ENCODE measurements at regions not wholly inside any gene's neighbourhood (a gene's known extent, or its start where the extent isn't known, plus 50 kb on each side); places are given as distances from the start of the nearest gene placed in this dataset.

DNA sequence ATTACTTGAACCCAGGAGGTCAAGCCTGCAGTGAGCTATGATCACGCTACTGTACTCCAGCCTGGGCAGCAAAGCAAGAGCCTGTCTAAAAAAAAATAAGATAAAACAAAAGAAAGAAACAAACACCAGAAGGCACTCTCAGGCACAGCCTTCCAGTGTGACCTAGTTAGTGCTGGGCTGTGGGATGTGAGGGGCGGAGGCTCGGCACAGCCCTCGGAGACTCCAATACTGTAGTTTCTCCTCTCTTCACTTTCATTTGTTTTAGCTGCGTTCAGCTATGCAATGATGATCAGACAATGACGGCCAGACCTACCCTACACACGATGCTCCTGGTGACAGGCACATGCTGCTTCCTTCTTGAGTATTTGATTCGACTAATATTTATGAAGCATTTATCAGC lies 127.7 kb downstream of the SOCS6 start:
- peak overlapping the region; percentile 36 to 93 for H3K27ac ChIP-seq
- POLR2A ChIA-PET = no interaction called here
- CTCF ChIA-PET = interaction anchor here (1.3 kb wide), 1 partner anchor 17 kb away, joined by 6 read pairs; no protein-coding TSS in a partner anchor
- H3K9me3 ChIP-seq = no peaks in the 10 kb centered on the region
- DNase-seq (ENCODE audit: low read depth in 1 of 2, low spot score in 1 of 2) (no peak), ATAC-seq (no peak), FAIRE-seq (no peak)
- H3K4me2 ChIP-seq = no peak overlapping the region
- no peak overlapping the region for H3K4me3 ChIP-seq
- H3K4me1 ChIP-seq = peaks cover 63% of the 10 kb centered on the region
- WGBS (ENCODE audit: missing lambda C conversion rate) = 81% methylated on average over 8 of the region's 8 CpGs
- no peak for TF ChIP-seq HOXB5 (CRISPR knock-in tag; IDR thresholded peaks at IDR 0.05)
- TF ChIP-seq JUN (IDR thresholded peaks at IDR 0.05) = no peak
- TF ChIP-seq CHD2 (IDR thresholded peaks at IDR 0.05; ENCODE audit: low read length, partially characterized antibody) = no peak
- no peak for TF ChIP-seq EHMT2 (IDR thresholded peaks at IDR 0.05; ENCODE audit: low read depth)
- TF ChIP-seq POLR2A (IDR thresholded peaks at IDR 0.05; ENCODE audit: low read length) = no peak
- TF ChIP-seq MYC (IDR thresholded peaks at IDR 0.05; ENCODE audit: borderline replicate concordance, low read length) = no peak
- no peak for TF ChIP-seq EHF (CRISPR knock-in tag; IDR thresholded peaks at IDR 0.05)
- TF ChIP-seq TP53 (CRISPR knock-in tag; IDR thresholded peaks at IDR 0.05) = no peak
- no peak for TF ChIP-seq CBX8 (IDR thresholded peaks at IDR 0.05)
- no peak for TF ChIP-seq HOXA7 (CRISPR knock-in tag; IDR thresholded peaks at IDR 0.05)
- TF ChIP-seq FOSL2 (IDR thresholded peaks at IDR 0.05) = no peak
- TF ChIP-seq FOSL2 (CRISPR knock-in tag; IDR thresholded peaks at IDR 0.05) = no peak
- no peak for TF ChIP-seq RNF2 (IDR thresholded peaks at IDR 0.05; ENCODE audit: borderline replicate concordance, low read depth)
- TF ChIP-seq ZSCAN20 (CRISPR knock-in tag; IDR thresholded peaks at IDR 0.05) = no peak
- no peak for TF ChIP-seq ESRRA (IDR thresholded peaks at IDR 0.05; ENCODE audit: borderline replicate concordance, low read length)
- no peak for TF ChIP-seq ZFP36 (IDR thresholded peaks at IDR 0.05; ENCODE audit: borderline replicate concordance, partially characterized antibody)
- TF ChIP-seq HDAC2 (IDR thresholded peaks at IDR 0.05) = no peak
- TF ChIP-seq, protein P1, sequence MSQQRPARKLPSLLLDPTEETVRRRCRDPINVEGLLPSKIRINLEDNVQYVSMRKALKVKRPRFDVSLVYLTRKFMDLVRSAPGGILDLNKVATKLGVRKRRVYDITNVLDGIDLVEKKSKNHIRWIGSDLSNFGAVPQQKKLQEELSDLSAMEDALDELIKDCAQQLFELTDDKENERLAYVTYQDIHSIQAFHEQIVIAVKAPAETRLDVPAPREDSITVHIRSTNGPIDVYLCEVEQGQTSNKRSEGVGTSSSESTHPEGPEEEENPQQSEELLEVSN (IDR thresholded peaks at IDR 0.05; ENCODE audit: borderline replicate concordance, low read depth) = no peak

GRCh38 chr18:70415823-70416488 lies 127.1 kb downstream of the SOCS6 start:
- peak overlapping the region; percentile 36 to 93 for H3K27ac ChIP-seq
- H3K4me1 ChIP-seq = peaks cover 59% of the 10 kb centered on the region
- 75% methylated on average over 13 of the region's 13 CpGs for WGBS (ENCODE audit: missing lambda C conversion rate)
- H3K9me3 ChIP-seq = no peaks in the 10 kb centered on the region
- CTCF ChIA-PET = interaction anchor here (0.6 to 1.3 kb wide), 3 partner anchors 18 to 221 kb away, joined by 3 to 6 read pairs (median 3); no protein-coding TSS in a partner anchor
- POLR2A ChIA-PET = no interaction called here
- no peak overlapping the region for H3K4me3 ChIP-seq
- ATAC-seq (peak in 1 of 2 experiments; percentile 18; a peak in 2 of 6 replicates), DNase-seq (ENCODE audit: low read depth in 1 of 2, low spot score in 1 of 2) (no peak), FAIRE-seq (no peak)
- H3K4me2 ChIP-seq = peak overlapping the region; percentile 11; the same call in 1 of the 3 replicates
- TF ChIP-seq, protein P1 (IDR thresholded peaks at IDR 0.05; ENCODE audit: borderline replicate concordance, low read depth) = no peak
- TF ChIP-seq NFE2L2 (conservative IDR thresholded peaks at IDR 0.05; ENCODE audit: low read length) = no peak
- no peak for TF ChIP-seq KDM5A (IDR thresholded peaks at IDR 0.05)
- TF ChIP-seq, protein P2, sequence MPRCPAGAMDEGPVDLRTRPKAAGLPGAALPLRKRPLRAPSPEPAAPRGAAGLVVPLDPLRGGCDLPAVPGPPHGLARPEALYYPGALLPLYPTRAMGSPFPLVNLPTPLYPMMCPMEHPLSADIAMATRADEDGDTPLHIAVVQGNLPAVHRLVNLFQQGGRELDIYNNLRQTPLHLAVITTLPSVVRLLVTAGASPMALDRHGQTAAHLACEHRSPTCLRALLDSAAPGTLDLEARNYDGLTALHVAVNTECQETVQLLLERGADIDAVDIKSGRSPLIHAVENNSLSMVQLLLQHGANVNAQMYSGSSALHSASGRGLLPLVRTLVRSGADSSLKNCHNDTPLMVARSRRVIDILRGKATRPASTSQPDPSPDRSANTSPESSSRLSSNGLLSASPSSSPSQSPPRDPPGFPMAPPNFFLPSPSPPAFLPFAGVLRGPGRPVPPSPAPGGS (IDR thresholded peaks at IDR 0.05) = no peak
- TF ChIP-seq TFCP2L1 (CRISPR knock-in tag; IDR thresholded peaks at IDR 0.05) = no peak
- TF ChIP-seq PHF8 (IDR thresholded peaks at IDR 0.05; ENCODE audit: borderline replicate concordance, low read depth) = no peak
- TF ChIP-seq SREBF2 (IDR thresholded peaks at IDR 0.05) = no peak
- no peak for TF ChIP-seq SMC3 (IDR thresholded peaks at IDR 0.05)
- no peak for TF ChIP-seq HOXB13 (CRISPR knock-in tag; IDR thresholded peaks at IDR 0.05; ENCODE audit: low read depth)
- TF ChIP-seq MYC (IDR thresholded peaks at IDR 0.05; ENCODE audit: borderline replicate concordance, low read length) = no peak
- no peak for TF ChIP-seq NPAS2 (CRISPR knock-in tag; IDR thresholded peaks at IDR 0.05; ENCODE audit: borderline replicate concordance)
- TF ChIP-seq, protein P3, sequence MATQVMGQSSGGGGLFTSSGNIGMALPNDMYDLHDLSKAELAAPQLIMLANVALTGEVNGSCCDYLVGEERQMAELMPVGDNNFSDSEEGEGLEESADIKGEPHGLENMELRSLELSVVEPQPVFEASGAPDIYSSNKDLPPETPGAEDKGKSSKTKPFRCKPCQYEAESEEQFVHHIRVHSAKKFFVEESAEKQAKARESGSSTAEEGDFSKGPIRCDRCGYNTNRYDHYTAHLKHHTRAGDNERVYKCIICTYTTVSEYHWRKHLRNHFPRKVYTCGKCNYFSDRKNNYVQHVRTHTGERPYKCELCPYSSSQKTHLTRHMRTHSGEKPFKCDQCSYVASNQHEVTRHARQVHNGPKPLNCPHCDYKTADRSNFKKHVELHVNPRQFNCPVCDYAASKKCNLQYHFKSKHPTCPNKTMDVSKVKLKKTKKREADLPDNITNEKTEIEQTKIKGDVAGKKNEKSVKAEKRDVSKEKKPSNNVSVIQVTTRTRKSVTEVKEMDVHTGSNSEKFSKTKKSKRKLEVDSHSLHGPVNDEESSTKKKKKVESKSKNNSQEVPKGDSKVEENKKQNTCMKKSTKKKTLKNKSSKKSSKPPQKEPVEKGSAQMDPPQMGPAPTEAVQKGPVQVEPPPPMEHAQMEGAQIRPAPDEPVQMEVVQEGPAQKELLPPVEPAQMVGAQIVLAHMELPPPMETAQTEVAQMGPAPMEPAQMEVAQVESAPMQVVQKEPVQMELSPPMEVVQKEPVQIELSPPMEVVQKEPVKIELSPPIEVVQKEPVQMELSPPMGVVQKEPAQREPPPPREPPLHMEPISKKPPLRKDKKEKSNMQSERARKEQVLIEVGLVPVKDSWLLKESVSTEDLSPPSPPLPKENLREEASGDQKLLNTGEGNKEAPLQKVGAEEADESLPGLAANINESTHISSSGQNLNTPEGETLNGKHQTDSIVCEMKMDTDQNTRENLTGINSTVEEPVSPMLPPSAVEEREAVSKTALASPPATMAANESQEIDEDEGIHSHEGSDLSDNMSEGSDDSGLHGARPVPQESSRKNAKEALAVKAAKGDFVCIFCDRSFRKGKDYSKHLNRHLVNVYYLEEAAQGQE (IDR thresholded peaks at IDR 0.05) = no peak
- TF ChIP-seq, protein P4, sequence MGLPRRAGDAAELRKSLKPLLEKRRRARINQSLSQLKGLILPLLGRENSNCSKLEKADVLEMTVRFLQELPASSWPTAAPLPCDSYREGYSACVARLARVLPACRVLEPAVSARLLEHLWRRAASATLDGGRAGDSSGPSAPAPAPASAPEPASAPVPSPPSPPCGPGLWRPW (IDR thresholded peaks at IDR 0.05) = no peak
- TF ChIP-seq ZFP36 (IDR thresholded peaks at IDR 0.05; ENCODE audit: borderline replicate concordance, partially characterized antibody) = no peak
- TF ChIP-seq, protein P5, sequence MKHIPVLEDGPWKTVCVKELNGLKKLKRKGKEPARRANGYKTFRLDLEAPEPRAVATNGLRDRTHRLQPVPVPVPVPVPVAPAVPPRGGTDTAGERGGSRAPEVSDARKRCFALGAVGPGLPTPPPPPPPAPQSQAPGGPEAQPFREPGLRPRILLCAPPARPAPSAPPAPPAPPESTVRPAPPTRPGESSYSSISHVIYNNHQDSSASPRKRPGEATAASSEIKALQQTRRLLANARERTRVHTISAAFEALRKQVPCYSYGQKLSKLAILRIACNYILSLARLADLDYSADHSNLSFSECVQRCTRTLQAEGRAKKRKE (CRISPR knock-in tag; IDR thresholded peaks at IDR 0.05; ENCODE audit: low read depth) = no peak
